Stimulated activated CD4-positive, alpha-beta T cell treated with anti-CD3 and anti-CD28 coated beads, Interleukin-1b, Interleukin-23, amount 100 ng/mL, for 48 hours (primary cell): ENCODE measurements at regions not wholly inside any gene's neighbourhood (a gene's known extent, or its start where the extent isn't known, plus 50 kb on each side); places are given as distances from the start of the nearest gene placed in this dataset.

Experiments
- DNase-seq: peaks from one replicate; pipeline ENCODE4 v3.0.0-alpha.2; 2020

DNA sequence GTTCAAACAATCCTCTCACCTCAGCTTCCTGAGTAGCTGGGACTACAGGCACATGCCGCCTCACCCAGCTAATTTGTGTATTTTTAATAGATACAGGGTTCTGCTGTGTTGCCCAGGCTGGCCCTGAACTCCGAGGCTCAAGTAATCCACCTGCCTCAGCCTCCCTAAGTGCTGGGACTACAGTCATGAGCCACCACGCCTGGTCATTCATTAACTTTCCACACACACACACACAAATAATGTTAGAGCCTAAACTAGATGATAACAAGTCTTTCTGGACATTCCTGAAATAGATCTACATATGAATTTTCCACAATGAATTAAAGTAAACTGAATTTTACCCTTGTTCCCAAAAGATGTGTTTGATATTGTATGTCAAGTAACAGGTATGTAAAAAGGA is 776.0 kb downstream of the GALC start:
- DNase-seq, result no peak

DNA sequence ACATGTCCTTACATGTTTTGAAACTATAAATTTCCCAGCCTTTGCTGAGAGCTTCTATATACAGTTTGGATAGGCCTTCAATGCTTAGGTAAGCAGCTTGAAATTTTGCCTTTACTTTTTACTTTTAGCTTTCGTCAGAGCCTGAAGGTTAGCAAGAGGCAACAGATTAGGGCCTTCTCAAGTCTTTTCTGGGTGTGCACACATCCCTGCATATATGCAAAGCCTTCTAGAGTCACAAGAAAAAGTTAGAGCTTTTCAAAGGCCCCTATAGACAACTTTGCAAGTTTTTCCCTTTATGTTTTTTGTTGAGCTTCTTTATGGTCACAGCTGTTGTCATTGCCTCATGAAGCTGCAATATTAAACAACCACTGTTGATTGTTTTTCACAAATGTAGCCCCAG is 778.4 kb downstream of the GALC start:
- no peak for DNase-seq

DNA sequence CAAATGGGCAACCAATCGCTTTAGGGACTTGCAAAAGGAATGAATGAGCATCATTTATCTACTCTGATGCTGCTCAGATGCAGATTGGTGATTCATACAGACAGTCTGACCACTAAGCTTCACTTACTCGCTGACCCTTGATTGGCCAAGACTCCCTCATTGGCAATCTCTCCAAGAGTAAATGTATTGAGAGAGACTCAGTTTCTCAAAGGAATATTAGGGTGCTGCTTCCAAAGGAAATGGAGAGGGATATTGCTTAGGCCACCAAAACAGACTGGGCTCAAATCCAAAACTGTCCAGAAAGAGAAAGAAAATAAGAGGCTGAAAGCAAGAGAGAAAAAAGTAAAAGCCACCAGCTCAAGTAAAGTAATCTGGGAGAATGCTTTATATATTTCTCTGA is 785.2 kb downstream of the GALC start:
- DNase-seq, result no peak

DNA sequence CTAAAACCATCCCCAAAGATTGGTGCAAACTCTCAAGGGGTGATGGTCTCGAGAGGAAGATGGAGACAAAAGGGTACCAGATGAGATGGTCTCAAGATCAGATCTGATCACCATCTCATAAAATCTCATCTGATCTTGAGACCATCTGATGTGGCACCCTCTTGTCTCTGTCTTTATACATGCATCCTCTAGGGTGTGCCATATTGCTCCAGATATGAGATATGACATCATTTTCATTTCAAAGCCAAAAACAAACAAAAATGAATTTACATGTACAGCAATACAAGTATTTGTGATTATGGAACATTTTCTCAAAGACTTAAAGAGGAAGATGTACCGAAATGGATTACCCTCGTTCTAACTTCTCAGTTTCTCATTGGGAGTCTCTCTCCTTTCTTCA is 787.2 kb downstream of the GALC start:
- no peak for DNase-seq

DNA sequence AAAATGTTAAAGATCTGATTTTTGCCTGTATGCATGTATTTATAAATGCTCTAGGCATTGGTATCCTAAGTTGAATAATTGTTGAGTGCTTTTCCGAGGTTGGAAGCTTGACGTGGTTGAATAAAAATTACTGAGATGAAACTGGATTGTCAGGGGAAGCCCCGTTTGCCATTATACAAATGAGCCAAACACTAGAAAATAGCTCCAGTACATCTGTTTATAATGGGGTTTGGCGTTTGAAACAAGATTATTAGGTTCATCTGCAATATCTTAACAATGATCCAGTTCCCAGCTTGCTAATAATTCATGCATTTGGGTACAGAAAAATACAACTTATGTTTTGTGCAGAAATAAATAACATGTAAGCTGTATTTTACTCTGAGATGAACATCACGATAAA is 789.6 kb downstream of the GALC start:
- no peak for DNase-seq

DNA sequence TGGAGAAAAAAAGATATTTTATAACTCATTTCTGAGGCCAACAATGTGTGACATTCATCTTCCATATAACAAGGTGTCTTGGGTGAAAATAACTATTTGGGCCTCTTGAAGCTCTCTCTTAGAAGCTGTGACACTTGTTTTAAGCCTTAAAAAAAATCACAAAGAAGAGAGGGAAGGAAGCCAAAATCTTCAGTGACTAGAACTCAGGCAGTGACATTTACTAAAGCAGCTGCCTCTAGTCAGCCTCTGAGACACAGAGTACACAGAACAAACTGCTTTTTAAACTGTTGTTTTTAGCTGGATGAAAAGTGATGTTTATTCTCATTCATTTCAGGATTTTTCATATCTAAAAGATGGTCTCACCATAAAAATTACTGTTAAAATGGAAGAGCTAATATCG is 793.6 kb downstream of the GALC start:
- DNase-seq, result no peak

DNA sequence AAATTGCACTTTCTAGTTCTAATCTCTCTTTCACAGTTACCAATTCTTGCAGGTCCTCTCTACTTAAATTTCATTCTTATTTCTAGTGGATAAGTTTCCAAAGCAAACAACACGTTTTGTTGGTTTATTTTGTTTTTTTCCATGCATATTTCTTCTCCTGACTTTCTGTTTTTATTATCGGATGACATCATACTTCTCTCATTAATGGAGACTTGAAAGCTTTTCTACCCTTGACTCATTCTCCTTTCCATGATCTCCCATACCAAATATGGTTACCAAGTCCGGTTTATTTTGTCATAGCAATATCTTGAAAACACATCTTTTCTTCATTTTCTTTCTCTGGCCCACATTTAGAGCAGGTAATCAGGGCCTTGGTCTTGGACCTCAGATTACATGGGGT is 796.5 kb downstream of the GALC start:
- no peak for DNase-seq

DNA sequence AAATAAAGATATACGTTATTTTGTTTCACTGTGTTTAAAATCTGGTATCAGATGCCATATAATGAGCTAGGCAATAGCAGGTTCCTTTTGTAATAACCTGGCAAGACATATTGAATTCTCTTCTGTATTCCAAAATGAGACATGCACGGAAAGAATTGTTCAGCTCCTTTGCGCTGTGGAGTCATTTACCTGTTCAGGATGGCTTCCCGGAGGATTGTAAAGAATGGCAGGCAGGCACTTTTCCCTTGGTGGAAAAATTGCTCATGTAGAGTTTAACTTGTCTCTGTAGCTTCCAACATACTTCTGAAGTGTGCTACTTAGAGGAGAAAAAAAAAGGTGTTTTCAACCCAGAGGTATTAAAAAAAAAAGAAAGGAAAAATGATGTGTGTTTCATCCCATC is 805.2 kb downstream of the GALC start:
- no peak for DNase-seq

DNA sequence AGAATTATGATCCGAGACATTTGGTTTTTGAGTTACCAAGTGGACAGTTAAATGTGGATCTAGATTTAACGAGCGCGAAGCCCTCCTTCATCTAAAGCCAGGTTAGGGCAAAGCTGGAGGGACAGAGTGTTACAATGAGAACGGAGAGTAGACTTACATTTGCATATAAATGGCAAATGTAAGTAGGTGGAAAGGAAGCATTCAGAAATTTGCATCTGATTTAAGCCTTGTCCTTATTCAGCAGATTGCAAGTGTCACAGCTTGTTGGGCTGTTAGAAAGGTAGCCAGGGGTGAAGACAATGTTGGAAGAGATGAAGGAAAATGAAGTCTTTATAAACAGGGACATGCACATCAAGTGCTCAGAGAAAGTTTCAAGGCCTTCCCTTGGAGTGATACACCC is 806.2 kb downstream of the GALC start:
- DNase-seq, result no peak

DNA sequence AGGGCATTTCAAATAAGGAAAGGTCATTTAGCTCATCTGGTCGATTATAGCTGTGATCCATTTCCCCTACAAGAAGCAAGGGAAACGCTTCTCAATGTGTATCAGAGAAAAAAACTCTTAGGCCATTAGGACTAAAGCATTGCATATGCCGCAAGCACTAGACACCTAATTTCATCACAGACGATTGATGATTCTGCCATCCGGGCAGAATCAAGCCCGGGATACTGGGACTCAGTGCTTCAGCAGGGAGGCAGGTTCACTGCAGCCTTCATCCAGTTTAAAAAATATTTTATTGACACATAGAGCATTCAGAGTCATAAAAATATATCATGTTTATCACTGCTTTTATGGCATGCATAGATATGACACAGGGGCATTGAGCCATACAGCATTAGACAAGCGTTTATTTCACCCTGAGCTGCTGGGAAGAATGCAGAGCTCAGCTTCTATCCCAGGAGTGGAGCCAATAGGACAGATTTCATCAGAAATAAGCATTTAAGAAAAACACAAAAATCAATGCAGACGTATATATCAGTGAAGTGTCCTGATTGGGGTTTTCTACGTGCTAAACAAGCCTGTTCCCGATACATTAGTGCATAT is 806.9 kb downstream of the GALC start:
- DNase-seq, result no peak

DNA sequence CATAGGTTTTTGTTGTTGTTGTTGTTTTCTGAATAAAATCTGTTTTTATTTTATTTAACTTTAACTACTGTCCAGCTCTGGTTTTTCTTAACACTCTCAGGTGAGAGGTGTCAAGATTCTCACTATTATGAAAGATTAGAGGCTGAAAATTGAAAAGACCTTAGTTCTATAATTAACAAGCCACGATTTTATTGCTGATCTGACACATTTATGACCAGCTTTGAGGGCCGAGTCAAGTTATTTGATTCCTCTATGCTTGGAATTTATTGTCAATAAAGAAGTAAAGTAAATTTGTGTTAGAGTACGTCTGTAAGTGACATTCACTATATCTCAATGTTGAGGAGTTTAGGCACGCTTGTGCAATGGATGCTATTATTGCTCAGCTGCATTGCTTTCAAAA is 808.8 kb downstream of the GALC start:
- no peak for DNase-seq

DNA sequence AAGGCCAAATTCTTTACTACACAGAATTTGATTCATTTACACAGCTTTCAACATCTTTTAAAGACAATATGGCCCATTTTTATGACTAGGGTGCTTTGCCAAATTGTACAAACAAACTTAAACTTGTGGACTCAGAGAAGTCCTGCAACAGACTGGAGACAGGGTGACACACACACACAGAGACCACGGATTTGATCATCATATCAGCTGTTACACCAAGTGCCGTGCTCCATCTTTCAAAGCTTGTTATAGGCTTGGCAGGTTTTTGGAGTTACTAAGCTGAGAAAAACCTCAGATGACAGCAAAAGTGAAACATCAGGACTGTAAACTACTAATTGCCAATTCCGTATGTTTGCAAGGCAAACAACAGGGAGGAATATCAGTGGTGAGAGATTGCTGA is 811.7 kb downstream of the GALC start:
- no peak for DNase-seq

DNA sequence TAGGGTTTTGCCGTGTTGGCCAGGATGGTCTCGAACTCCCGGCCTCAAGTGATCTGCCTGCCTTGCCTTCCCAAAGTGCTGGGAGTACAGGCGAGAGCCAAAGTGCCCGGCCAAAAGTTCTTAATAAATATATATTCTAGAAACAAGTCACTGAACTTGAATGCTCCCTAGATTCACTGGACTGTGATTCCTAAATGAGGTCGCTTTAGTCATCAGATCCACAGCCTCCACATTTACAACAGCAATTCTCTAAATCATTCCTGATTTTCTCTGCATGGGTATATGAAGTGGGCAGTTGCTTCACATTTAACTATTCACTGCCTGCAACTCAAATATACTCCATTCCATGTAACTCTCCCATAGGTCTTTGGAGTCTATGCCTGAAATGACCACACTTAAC is 813.0 kb downstream of the GALC start:
- DNase-seq, result no peak

DNA sequence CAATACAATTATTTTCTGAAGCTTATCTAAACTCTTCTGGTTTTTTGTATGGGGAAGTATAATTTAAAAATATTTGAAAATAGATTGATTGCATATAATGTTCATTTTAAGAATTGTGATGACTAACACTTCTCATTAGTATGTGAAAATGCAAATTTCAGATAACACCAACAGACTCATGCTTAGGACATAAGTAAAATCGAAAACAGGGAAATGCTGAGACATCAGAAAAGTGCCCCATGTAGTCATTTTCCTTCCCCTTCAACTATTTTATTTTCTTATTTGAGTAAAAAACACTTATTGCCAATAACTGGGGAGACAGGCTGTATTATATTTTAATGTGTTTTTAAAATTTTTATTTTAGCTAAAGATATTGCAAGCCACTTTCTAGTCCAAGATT is 814.7 kb downstream of the GALC start:
- no peak for DNase-seq

DNA sequence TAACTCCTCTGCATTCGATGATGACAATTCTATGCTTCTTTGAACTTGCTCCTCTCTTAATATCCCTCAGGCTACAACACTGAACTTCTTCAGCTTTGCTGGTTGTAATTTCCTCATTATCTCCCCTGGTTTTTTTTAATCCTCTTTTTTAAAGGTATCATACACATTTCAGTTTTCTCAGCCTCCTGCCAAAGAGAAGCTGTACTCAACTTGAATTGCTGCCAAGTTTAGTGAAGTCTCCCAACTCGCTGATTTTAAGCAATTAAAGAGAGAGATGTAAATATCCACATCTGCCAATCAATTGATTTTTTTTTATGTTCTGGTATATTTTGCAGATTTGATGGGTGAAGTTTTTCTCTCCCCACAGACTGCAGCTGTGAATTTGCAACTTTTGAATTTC is 817.8 kb downstream of the GALC start:
- DNase-seq, result no peak

DNA sequence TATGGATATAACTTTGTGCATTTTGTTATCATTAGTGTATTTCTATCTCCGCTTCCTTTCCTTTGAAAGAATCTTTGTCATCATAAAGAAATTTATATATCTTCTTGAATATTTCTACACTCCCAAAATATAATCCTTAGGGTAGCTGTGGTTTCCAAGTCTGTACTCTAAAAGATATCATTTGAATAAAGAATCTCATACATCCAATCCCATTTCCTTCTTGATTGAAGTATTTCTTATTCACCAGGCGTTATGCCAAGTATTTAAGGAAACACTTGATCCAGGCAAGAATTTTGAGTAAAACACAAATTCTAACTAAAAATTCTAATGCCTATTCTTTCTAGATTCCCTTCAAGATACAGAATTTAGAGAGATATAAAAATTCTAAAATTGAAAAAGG is 821.8 kb downstream of the GALC start:
- no peak for DNase-seq

DNA sequence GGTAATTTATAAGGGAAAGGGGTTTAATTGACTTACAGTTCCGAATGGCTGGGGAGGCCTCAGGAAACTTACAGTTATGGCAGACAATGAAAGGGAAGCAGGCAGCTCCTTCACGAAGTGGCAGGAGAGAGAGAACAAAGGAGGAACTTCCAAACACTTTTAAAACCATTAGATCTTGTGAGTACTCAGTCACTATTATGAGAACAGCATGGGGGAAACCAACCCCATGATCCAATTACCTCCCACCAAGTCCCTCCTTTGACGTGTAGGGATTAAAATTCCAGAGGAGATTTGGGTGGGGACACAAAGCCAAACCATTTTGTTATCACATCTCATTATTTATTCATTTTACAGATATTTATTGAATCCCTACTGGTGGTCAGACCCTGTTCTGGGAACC is 822.8 kb downstream of the GALC start:
- DNase-seq, result no peak

DNA sequence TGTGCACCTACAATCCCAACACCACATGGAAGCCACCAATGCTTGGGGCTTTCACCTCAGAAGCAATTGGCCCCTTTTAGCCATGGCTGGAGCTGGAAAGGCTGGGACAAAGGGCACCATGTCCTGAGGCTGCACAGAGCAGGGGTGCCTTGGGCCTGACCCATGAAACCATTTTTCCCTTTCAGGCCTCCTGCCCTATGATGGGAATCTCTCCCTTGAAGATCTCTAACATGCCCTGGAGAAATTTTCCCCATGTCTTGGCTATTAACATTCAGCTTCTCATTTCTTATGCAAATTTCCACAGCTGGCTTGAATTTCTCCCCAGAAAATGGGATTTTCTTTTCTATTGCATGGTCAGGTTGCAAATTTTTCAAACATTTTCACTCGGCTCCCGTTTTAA is 823.6 kb downstream of the GALC start:
- no peak for DNase-seq

DNA sequence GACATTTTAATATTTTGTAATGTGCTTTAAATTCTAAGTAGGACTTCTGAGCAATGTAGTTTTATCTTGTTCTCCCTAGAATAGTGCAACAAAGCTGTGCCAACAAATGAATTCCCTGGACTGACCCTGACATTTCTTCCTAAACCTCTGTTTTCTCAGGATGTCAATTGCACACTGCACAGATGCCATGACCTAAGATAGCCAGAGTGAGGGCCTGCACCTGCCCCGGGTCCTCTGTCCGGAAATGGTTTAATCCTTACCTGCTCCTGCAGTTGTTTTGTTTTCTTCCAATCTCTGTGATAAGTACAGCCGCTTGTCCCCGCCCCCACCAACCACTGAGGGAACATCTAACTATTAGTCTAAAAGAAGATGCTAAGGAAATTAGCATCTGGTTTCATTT is 831.5 kb downstream of the GALC start:
- no peak for DNase-seq

DNA sequence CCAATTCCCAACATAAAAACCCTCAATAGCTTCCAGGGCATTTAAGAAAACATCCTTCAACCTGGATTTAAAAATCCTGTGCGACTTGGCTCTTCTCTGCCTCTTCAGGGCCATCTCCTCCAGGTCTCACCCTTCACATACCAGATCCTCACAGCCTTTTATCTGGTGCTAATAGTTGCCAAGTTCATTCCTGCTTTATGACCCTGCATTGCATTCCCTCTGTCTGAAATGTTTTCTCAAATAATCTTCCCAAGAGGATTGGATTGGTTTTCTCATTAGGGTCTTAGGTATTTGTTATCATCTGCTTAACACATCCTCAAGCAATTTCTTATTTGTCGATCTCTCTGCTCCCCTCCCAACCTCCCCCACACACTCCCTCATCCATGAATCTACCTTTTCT is 832.0 kb downstream of the GALC start:
- no peak for DNase-seq

DNA sequence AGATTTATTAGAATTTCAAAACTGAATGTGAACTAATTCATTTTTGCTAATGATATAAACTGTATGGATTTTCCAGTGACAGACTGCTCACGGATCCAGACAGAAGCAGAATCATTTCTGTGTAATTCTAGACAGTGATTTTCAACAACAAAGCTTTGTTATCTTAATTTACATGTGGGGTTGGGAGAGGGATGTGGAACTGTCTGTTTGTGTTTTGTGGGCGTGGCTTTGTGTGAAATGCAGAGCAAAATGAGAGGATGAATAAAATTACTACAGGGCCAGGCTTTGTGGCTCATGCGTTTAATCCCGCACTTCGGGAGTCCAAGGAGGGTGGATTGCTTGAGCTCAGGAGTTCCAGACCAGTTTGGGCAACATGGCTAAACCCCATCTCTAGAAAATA is 834.7 kb downstream of the GALC start:
- no peak for DNase-seq

DNA sequence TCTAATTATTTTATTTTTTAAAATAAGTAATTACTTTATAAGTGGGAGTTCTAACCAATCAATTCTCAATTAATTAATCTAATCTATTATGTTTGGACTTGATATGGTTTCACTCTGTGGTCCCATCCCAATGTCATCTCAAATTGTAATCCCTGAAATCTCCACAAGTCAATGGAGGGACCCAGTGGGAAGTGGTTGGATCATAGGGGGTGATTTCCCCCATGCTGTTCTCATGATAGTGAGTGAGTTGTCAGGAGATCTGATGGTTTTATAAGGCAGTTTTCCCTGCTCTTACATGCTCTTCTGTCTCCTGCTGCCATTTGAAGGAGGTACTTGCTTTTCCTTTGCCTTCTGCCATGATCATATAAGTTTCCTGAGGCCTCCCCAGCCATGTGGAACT is 836.1 kb downstream of the GALC start:
- DNase-seq, result no peak

DNA sequence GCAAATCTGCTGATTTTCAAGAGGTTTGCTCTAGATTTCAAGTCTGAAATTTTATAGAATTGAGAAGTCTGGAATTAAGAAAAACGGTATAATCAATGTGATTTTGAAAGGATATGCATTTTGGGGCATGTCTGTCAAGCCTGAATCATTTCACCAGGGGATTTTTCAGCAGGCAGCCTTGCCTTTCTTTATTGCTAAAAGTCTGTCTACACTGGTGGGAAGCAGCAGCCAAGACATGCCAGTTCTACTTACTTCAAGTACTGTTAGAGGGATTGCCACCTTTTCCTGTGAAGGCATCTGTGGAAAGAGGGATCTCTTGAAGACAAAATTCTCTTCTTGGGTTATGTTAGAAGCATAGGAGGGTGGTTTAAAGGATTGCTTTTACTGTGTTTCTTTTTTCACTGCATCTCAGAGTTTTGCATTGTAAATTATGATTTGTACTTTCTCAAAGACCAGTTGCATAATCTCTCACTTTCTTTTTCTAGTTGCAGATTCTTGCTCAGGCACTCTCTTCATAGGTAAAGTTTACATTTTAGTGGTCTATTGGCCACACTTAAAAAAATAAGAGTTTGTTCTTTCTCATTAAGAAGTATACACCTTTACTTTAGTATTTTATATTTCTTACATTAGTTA is 837.0 kb downstream of the GALC start:
- no peak for DNase-seq

DNA sequence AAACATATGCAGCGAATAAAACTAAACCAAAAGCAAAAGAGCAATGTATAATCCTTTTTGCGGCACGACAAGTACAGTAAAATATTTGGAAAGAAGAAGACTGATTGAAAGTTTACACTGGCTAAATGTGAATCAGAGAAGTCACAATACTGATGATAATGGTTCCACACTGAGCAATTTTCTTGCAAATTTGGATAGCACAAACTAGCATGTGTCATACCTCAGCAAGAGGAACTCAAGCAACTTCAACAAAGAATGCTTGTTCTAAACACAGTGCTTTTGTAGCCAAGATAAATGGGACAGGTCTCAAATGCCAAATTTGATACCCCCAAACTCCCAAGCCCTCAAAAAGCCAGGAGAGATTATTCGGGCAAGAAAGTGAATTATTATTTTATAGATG is 839.1 kb downstream of the GALC start:
- no peak for DNase-seq

DNA sequence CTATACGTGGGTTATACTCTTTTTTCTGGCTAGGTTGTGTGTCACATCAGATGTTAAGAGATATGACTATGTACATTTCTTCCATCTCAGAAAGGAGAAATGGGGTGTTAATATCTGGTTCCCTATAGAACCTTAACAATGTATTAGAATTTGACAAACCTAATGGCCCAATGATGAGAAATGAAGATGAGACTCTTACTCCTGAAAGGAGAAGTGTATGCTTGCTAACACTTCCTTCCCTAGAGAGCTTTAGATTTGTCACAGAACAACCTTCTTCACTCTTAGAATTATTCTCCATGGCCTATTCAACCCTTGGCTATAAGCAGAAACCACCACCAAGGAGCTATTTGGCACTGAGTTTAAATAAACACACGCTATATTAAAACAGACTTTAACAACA is 839.6 kb downstream of the GALC start:
- DNase-seq, result no peak

DNA sequence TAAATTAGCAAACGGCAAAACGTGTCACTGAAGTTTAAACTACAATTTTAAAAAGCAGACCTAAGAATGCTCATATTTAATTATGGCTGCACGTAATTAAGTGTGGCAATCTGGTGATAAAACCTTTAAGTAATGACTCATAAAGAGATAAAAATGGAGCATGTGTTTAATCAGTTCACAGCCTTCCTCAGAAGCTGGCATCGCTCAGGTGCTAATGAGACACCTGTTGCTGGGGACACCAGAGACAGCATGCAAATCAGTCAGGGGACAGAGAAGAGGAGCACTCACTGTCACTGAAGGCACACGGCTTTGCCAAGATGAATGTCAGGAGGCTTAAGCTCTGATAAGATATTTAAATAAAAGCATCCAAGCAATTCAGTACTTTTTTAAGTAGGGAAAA is 840.3 kb downstream of the GALC start:
- no peak for DNase-seq
